ENCODE measurements at regions not wholly inside any gene's neighbourhood (a gene's known extent, or its start where the extent isn't known, plus 50 kb on each side); places are given as distances from the start of the nearest gene placed in this dataset.

- TF ChIP-seq, protein P1, sequence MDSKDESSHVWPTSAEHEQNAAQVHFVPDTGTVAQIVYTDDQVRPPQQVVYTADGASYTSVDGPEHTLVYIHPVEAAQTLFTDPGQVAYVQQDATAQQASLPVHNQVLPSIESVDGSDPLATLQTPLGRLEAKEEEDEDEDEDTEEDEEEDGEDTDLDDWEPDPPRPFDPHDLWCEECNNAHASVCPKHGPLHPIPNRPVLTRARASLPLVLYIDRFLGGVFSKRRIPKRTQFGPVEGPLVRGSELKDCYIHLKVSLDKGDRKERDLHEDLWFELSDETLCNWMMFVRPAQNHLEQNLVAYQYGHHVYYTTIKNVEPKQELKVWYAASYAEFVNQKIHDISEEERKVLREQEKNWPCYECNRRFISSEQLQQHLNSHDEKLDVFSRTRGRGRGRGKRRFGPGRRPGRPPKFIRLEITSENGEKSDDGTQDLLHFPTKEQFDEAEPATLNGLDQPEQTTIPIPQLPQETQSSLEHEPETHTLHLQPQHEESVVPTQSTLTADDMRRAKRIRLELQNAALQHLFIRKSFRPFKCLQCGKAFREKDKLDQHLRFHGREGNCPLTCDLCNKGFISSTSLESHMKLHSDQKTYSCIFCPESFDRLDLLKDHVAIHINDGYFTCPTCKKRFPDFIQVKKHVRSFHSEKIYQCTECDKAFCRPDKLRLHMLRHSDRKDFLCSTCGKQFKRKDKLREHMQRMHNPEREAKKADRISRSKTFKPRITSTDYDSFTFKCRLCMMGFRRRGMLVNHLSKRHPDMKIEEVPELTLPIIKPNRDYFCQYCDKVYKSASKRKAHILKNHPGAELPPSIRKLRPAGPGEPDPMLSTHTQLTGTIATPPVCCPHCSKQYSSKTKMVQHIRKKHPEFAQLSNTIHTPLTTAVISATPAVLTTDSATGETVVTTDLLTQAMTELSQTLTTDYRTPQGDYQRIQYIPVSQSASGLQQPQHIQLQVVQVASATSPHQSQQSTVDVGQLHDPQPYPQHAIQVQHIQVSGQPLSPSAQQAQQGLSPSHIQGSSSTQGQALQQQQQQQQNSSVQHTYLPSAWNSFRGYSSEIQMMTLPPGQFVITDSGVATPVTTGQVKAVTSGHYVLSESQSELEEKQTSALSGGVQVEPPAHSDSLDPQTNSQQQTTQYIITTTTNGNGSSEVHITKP (tag by site-specific recombination; IDR thresholded peaks at IDR 0.05), result no peak
- TF ChIP-seq ZSCAN16 (tag by site-specific recombination; IDR thresholded peaks at IDR 0.05), result no peak
- TF ChIP-seq, protein P2, sequence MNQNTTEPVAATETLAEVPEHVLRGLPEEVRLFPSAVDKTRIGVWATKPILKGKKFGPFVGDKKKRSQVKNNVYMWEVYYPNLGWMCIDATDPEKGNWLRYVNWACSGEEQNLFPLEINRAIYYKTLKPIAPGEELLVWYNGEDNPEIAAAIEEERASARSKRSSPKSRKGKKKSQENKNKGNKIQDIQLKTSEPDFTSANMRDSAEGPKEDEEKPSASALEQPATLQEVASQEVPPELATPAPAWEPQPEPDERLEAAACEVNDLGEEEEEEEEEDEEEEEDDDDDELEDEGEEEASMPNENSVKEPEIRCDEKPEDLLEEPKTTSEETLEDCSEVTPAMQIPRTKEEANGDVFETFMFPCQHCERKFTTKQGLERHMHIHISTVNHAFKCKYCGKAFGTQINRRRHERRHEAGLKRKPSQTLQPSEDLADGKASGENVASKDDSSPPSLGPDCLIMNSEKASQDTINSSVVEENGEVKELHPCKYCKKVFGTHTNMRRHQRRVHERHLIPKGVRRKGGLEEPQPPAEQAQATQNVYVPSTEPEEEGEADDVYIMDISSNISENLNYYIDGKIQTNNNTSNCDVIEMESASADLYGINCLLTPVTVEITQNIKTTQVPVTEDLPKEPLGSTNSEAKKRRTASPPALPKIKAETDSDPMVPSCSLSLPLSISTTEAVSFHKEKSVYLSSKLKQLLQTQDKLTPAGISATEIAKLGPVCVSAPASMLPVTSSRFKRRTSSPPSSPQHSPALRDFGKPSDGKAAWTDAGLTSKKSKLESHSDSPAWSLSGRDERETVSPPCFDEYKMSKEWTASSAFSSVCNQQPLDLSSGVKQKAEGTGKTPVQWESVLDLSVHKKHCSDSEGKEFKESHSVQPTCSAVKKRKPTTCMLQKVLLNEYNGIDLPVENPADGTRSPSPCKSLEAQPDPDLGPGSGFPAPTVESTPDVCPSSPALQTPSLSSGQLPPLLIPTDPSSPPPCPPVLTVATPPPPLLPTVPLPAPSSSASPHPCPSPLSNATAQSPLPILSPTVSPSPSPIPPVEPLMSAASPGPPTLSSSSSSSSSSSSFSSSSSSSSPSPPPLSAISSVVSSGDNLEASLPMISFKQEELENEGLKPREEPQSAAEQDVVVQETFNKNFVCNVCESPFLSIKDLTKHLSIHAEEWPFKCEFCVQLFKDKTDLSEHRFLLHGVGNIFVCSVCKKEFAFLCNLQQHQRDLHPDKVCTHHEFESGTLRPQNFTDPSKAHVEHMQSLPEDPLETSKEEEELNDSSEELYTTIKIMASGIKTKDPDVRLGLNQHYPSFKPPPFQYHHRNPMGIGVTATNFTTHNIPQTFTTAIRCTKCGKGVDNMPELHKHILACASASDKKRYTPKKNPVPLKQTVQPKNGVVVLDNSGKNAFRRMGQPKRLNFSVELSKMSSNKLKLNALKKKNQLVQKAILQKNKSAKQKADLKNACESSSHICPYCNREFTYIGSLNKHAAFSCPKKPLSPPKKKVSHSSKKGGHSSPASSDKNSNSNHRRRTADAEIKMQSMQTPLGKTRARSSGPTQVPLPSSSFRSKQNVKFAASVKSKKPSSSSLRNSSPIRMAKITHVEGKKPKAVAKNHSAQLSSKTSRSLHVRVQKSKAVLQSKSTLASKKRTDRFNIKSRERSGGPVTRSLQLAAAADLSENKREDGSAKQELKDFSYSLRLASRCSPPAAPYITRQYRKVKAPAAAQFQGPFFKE (tag by site-specific recombination; IDR thresholded peaks at IDR 0.05; ENCODE audit: borderline replicate concordance), result no peak
- TF ChIP-seq, protein P3, sequence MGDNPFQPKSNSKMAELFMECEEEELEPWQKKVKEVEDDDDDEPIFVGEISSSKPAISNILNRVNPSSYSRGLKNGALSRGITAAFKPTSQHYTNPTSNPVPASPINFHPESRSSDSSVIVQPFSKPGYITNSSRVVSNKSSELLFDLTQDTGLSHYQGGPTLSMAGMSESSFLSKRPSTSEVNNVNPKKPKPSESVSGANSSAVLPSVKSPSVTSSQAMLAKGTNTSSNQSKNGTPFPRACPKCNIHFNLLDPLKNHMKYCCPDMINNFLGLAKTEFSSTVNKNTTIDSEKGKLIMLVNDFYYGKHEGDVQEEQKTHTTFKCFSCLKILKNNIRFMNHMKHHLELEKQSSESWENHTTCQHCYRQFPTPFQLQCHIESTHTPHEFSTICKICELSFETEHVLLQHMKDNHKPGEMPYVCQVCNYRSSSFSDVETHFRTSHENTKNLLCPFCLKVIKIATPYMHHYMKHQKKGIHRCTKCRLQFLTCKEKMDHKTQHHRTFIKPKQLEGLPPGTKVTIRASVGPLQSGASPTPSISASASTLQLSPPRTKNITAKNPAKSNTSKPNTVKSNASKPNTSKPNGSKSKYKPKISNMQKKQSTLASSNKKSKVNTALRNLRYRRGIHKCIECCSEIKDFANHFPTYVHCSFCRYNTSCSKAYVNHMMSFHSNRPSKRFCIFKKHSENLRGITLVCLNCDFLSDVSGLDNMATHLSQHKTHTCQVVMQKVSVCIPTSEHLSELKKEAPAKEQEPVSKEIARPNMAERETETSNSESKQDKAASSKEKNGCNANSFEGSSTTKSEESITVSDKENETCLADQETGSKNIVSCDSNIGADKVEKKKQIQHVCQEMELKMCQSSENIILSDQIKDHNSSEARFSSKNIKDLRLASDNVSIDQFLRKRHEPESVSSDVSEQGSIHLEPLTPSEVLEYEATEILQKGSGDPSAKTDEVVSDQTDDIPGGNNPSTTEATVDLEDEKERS (tag by site-specific recombination; IDR thresholded peaks at IDR 0.05), result no peak
- TF ChIP-seq ZNF521 (tag by site-specific recombination; IDR thresholded peaks at IDR 0.05), result no peak
- peak; percentile 81 for TF ChIP-seq ZXDB (tag by site-specific recombination; IDR thresholded peaks at IDR 0.05)
- TF ChIP-seq ZBTB8A (tag by site-specific recombination; IDR thresholded peaks at IDR 0.05), result 0 out of 2 replicates have a peak, but pooled peaks have one; percentile 22
- no peak for TF ChIP-seq ZNF670 (tag by site-specific recombination; IDR thresholded peaks at IDR 0.05; ENCODE audit: low read depth)
- TF ChIP-seq ZNF621 (tag by site-specific recombination; IDR thresholded peaks at IDR 0.05), result no peak
- no peak for TF ChIP-seq ZNF660 (tag by site-specific recombination; IDR thresholded peaks at IDR 0.05)
- peak; percentile 51; the same call in 1 of the 2 replicates for TF ChIP-seq SCRT1 (tag by site-specific recombination; IDR thresholded peaks at IDR 0.05; ENCODE audit: borderline replicate concordance)
- TF ChIP-seq SP7 (tag by site-specific recombination; IDR thresholded peaks at IDR 0.05), result peak; percentile 80
- TF ChIP-seq KLF10 (tag by site-specific recombination; IDR thresholded peaks at IDR 0.05), result peak; percentile 50; the same call in 1 of the 2 replicates
- peak; percentile 86 for TF ChIP-seq ZNF629 (tag by site-specific recombination; IDR thresholded peaks at IDR 0.05)
- peak; percentile 29; the same call in 1 of the 2 replicates for TF ChIP-seq ZNF362 (tag by site-specific recombination; IDR thresholded peaks at IDR 0.05)
- TF ChIP-seq HOXC10 (CRISPR knock-in tag; IDR thresholded peaks at IDR 0.05), result no peak
- TF ChIP-seq RBAK (tag by site-specific recombination; IDR thresholded peaks at IDR 0.05), result no peak
- no peak for TF ChIP-seq ZNF132 (tag by site-specific recombination; IDR thresholded peaks at IDR 0.05; ENCODE audit: borderline replicate concordance)
- TF ChIP-seq TRIM28 (IDR thresholded peaks at IDR 0.05; ENCODE audit: borderline replicate concordance, low read length), result no peak; the same call in 1 of the 2 replicates
- TF ChIP-seq OSR2 (tag by site-specific recombination; IDR thresholded peaks at IDR 0.05), result peak; percentile 81
- no peak for TF ChIP-seq ZNF449 (tag by site-specific recombination; IDR thresholded peaks at IDR 0.05)
- TF ChIP-seq ZNF335 (tag by site-specific recombination; conservative IDR thresholded peaks at IDR 0.05), result no peak
Observed at GRCh38 chr3:159785273-159785708, 203.3 kb upstream of the IL12A start (continued).

All from HEK293 (cell line).